HCT116 (cell line): ENCODE measurements at regions not wholly inside any gene's neighbourhood (a gene's known extent, or its start where the extent isn't known, plus 50 kb on each side); places are given as distances from the start of the nearest gene placed in this dataset.

Source experiments
- ATAC-seq: fragments of 200-7000 bp; cut with Tn5 transposase; 2 replicates; pipeline ENCODE4 v1.9.1; 2020; ENCODE audit warnings: mild to moderate bottlenecking, moderate library complexity
- BruUV-seq: library from RNA; stranded (reverse); fragments of 400-500 nt; replicated peaks from 2 replicates; lab custom pipeline; 2021; lab: Mats Ljungman, UMichigan
- CTCF ChIA-PET: fragments of 300-600 bp; sonication (Branson Sonifier 250); formaldehyde crosslinking; loops from one replicate; lab custom pipeline; 2021; ENCODE audit warnings: antibody characterized with exemption; lab: Charles Lee
- POLR2A ChIA-PET: fragments of 300-600, 350-600 bp; sonication (Branson Sonifier 250); formaldehyde crosslinking; loops from one replicate; lab custom pipeline; 2021; ENCODE audit warnings: antibody characterized with exemption; lab: Charles Lee
- RAD21 ChIA-PET, 2 experiments: fragments of 300-600 bp; sonication (Branson Sonifier 250); formaldehyde crosslinking; loops; one replicate each; lab custom pipeline; 2023; ENCODE audit warnings: low total read pairs in 2 of 2; ENCODE audit not compliant: uncharacterized antibody in 2 of 2, unreplicated experiment in 2 of 2, low non-redundant PET in 1 of 2; lab: Charles Lee
- DNase-seq: peaks from one replicate; pipeline ENCODE4 v3.0.0-alpha.2; 2010; ENCODE audit warnings: low read depth, low spot score
- H2AFZ ChIP-seq: fragments of 200-600 bp; shearing (Covaris generic), sonication (generic); 2 replicates; pipeline ENCODE4 v1.6.1; 2017; ENCODE audit warnings: low read depth, mixed run types, mixed read lengths, antibody characterized with exemption, low read length; ENCODE audit not compliant: poor library complexity, severe bottlenecking
- H3K27ac ChIP-seq: 2 replicates; pipeline ENCODE4 v1.5.1; 2012; ENCODE audit warnings: low read depth, low read length
- H3K27me3 ChIP-seq: fragments of 200-600 bp; sonication (generic); 2 replicates; pipeline ENCODE4 v1.6.1; 2016; ENCODE audit warnings: mixed run types, low read length, mixed read lengths; ENCODE audit not compliant: insufficient read depth
- H3K36me3 ChIP-seq, 2 experiments: fragments of 200-500 bp in 1 of 2; fragments of 200-600 bp in 1 of 2; sonication (Bioruptor generic) in 1 of 2; sonication (generic) in 1 of 2; 2 replicates each; pipeline versions ENCODE4 v1.5.1 to v1.6.1; 2014 to 2016; ENCODE audit warnings: low read length in 2 of 2, inconsistent platforms in 1 of 2, mixed read lengths in 1 of 2, mixed run types in 1 of 2; ENCODE audit not compliant: insufficient read depth in 2 of 2, control insufficient read depth in 1 of 2
- H3K4me1 ChIP-seq, 2 experiments: fragments of 200-600 bp in 1 of 2; sonication (generic) in 1 of 2; 2 replicates each; pipeline versions ENCODE4 v1.5.1 to v1.6.1; 2012 to 2017; ENCODE audit warnings: low read length in 2 of 2, inconsistent platforms in 1 of 2, mild to moderate bottlenecking in 1 of 2, mixed read lengths in 1 of 2, mixed run types in 1 of 2, moderate library complexity in 1 of 2; ENCODE audit not compliant: insufficient read depth in 2 of 2, control insufficient read depth in 1 of 2
- H3K4me2 ChIP-seq: fragments of 200-600 bp; sonication (generic); 2 replicates; pipeline ENCODE4 v1.6.1; 2017; ENCODE audit warnings: mixed run types, low read length, mixed read lengths
- H3K4me3 ChIP-seq, 2 experiments: fragments of 200-600 bp in 1 of 2; sonication (generic) in 1 of 2; replicated peaks in 1 of 2; 2 replicates each; pipeline ENCODE4 v1.5.1; 2011 to 2016; ENCODE audit warnings: low read length in 2 of 2, control low read depth in 1 of 2, low read depth in 1 of 2, mild to moderate bottlenecking in 1 of 2, mixed read lengths in 1 of 2, mixed run types in 1 of 2
- H3K79me2 ChIP-seq: fragments of 200-600 bp; sonication (generic); 2 replicates; pipeline ENCODE4 v1.6.1; 2017; ENCODE audit warnings: mild to moderate bottlenecking, mixed run types, low read length, moderate library complexity, mixed read lengths; ENCODE audit not compliant: insufficient read depth
- H3K9ac ChIP-seq: fragments of 200-600 bp; sonication (generic); 2 replicates; pipeline ENCODE4 v1.6.1; 2016; ENCODE audit warnings: low read length, mixed read lengths
- H3K9me2 ChIP-seq: fragments of 200-600 bp; sonication (generic), shearing (Covaris generic); 2 replicates; pipeline ENCODE4 v1.6.1; 2017; ENCODE audit warnings: mixed run types, mild to moderate bottlenecking, moderate library complexity; ENCODE audit not compliant: insufficient read depth
- H3K9me3 ChIP-seq, 2 experiments: fragments of 200-500 bp in 1 of 2; fragments of 200-600 bp in 1 of 2; sonication (Bioruptor generic) in 1 of 2; sonication (generic) in 1 of 2; 2 replicates each; pipeline ENCODE4 v1.6.1; 2014 to 2017; ENCODE audit warnings: low read length in 2 of 2, mixed read lengths in 2 of 2, inconsistent platforms in 1 of 2, low read depth in 1 of 2, mild to moderate bottlenecking in 1 of 2, mixed run types in 1 of 2, moderate library complexity in 1 of 2; ENCODE audit not compliant: control insufficient read depth in 1 of 2, insufficient read depth in 1 of 2
- H4K20me1 ChIP-seq: fragments of 200-600 bp; sonication (generic), shearing (Covaris generic); 2 replicates; pipeline ENCODE4 v1.6.1; 2017; ENCODE audit warnings: mixed run types, mild to moderate bottlenecking, moderate library complexity; ENCODE audit not compliant: insufficient read depth
- CBX3 ChIP-seq: IDR thresholded peaks from 2 replicates; pipeline ENCODE4 v1.6.1; 2012; ENCODE audit warnings: low read depth
- CEBPB ChIP-seq: IDR thresholded peaks from 2 replicates; pipeline ENCODE4 v1.6.1; 2012; ENCODE audit warnings: low read depth
- EGR1 ChIP-seq: IDR thresholded peaks from 2 replicates; pipeline ENCODE4 v1.6.1; 2012; ENCODE audit warnings: low read depth
- ELF1 ChIP-seq: IDR thresholded peaks from 2 replicates; pipeline ENCODE4 v1.6.1; 2012; ENCODE audit warnings: low read depth, borderline replicate concordance
- EZH2phosphoT487 ChIP-seq: fragments of 200-600 bp; IDR thresholded peaks from 2 replicates; pipeline ENCODE4 v1.6.1; 2018; ENCODE audit warnings: antibody characterized with exemption, borderline replicate concordance
- FOSL1 ChIP-seq: IDR thresholded peaks from 2 replicates; pipeline ENCODE4 v1.6.1; 2012; ENCODE audit warnings: low read depth
- JUND ChIP-seq: IDR thresholded peaks from 2 replicates; pipeline ENCODE4 v1.6.1; 2012
- POLR2A ChIP-seq: IDR thresholded peaks from 2 replicates; pipeline ENCODE4 v1.7.0; 2011; ENCODE audit warnings: borderline replicate concordance; ENCODE audit not compliant: insufficient read depth, insufficient read length; ENCODE audit errors: extremely low read depth
- POLR2AphosphoS5 ChIP-seq: IDR thresholded peaks from 2 replicates; pipeline ENCODE4 v1.6.1; 2011; ENCODE audit warnings: mild to moderate bottlenecking, low read depth, low read length, moderate library complexity
- SIN3A ChIP-seq: IDR thresholded peaks from 2 replicates; pipeline ENCODE4 v1.6.1; 2012; ENCODE audit warnings: low read depth
- SP1 ChIP-seq: IDR thresholded peaks from 2 replicates; pipeline ENCODE4 v1.6.1; 2012; ENCODE audit warnings: low read depth
- SRF ChIP-seq: IDR thresholded peaks from 2 replicates; pipeline ENCODE4 v1.6.1; 2012; ENCODE audit warnings: low read depth
- intact Hi-C: fragments of 100-400 bp; cut with micrococcal nuclease; formaldehyde crosslinking; loops from 2 replicates; pipeline ENCODE4 v1.10.0; 2022
- TF ChIP-seq, protein P1 (sequence below): IDR thresholded peaks from 2 replicates; pipeline ENCODE4 v1.6.1; 2012
- TF ChIP-seq, protein P2 (sequence below): IDR thresholded peaks from 2 replicates; pipeline ENCODE4 v1.6.1; 2011; ENCODE audit warnings: mild to moderate bottlenecking, low read length, moderate library complexity; ENCODE audit not compliant: insufficient replicate concordance; ENCODE audit errors: extremely low read depth

DNA sequence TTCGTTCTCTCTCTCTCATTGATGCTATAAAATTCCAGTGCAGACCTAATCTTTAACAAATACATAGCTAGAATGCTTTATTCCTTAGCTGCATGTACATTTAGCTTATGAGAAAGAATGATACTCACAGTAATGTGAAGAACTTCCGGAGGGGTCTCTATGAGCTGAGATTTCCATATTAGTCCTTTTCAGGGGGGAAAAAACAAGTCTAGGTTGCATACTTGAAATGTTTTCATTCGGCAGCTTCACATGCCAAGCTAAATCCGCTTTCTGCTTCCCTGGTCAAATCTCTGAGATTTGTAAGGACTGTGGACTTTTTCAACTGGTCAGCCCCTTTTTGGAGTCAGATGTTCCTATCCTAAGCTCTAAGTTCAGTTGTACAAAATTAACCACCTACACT lies 111.5 kb upstream of the COL8A1 start:
- Histone ChIP-seq H3K36me3 (no peaks in the 10 kb centered on the region), H3K27ac (no peak overlapping the region), H3K27me3 (peaks cover 63% of the 10 kb centered on the region), H3K4me2 (no peak overlapping the region), H3K4me1 (no peaks in the 10 kb centered on the region), H4K20me1 (no peaks in the 10 kb centered on the region; the same call in 1 of the 2 replicates), H3K4me3 (no peak overlapping the region), H3K9me2 (no peaks in the 10 kb centered on the region), H3K79me2 (no peaks in the 10 kb centered on the region), H3K9me3 (no peaks in the 10 kb centered on the region), H3K9ac (no peak overlapping the region), H2AFZ (no peak overlapping the region)
- RAD21 ChIA-PET, result no interaction called here
- DNase-seq, result no peak
- TF ChIP-seq POLR2A (no peak), SRF (no peak), JUND (no peak), CEBPB (no peak), ELF1 (no peak), CBX3 (no peak), SIN3A (no peak), EGR1 (no peak), FOSL1 (no peak), POLR2AphosphoS5 (no peak), SP1 (no peak), EZH2phosphoT487 (no peak)
- TF ChIP-seq, protein P1, sequence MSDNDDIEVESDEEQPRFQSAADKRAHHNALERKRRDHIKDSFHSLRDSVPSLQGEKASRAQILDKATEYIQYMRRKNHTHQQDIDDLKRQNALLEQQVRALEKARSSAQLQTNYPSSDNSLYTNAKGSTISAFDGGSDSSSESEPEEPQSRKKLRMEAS, result no peak
- TF ChIP-seq, protein P2, sequence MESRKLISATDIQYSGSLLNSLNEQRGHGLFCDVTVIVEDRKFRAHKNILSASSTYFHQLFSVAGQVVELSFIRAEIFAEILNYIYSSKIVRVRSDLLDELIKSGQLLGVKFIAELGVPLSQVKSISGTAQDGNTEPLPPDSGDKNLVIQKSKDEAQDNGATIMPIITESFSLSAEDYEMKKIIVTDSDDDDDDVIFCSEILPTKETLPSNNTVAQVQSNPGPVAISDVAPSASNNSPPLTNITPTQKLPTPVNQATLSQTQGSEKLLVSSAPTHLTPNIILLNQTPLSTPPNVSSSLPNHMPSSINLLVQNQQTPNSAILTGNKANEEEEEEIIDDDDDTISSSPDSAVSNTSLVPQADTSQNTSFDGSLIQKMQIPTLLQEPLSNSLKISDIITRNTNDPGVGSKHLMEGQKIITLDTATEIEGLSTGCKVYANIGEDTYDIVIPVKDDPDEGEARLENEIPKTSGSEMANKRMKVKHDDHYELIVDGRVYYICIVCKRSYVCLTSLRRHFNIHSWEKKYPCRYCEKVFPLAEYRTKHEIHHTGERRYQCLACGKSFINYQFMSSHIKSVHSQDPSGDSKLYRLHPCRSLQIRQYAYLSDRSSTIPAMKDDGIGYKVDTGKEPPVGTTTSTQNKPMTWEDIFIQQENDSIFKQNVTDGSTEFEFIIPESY, result no peak
- no TSS peak for BruUV-seq
- POLR2A ChIA-PET, result no interaction called here
- ATAC-seq, result no peak
- intact Hi-C loops, result no loop called here
- CTCF ChIA-PET, result no interaction called here
